ENCODE measurements at regions not wholly inside any gene's neighbourhood (a gene's known extent, or its start where the extent isn't known, plus 50 kb on each side); places are given as distances from the start of the nearest gene placed in this dataset.

DNA sequence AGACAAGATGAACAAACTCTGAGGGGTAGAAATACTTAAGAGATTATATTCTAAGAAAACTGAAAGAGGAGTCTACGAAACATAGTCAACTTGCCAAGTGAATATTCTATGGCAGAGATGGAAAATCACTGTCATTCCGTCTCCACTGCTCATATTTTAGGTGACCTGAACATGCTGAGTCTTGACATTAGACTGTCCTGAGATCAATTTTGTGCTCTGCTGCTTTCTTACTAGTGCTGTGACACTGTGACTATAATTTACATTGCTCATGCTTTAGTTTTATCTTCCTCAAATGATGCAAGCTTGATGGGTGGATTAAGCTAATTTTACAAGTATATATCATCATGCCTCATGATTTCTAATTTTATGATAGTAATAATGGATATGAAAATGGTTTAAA, 228.2 kb upstream of the LRFN5 start:
- WGBS, 5 donors: 67 to 78% (median 71%) methylated on average over 2 of the region's 2 CpGs
- Histone ChIP-seq H3K4me3 (no peak overlapping the region), H3K4me1 (no peaks in the 10 kb centered on the region), H3K27ac (no peak overlapping the region), H3K36me3 (no peaks in the 10 kb centered on the region), H3K27me3 (replicated peaks in 1 of 7) (no peaks in the 10 kb centered on the region), H3K9me3 (peaks cover 0 to 4% (median 0%) of the 10 kb centered on the region in 8 donors)
- no peak for TF ChIP-seq POLR2AphosphoS5 (IDR thresholded peaks at IDR 0.05)
- TF ChIP-seq POLR2A (IDR thresholded peaks at IDR 0.05): no peak
- TF ChIP-seq CTCF (IDR thresholded peaks at IDR 0.05 in 8 of 11, conservative IDR thresholded peaks at IDR 0.05 in 3 of 11): no peak
- intact Hi-C loops (cut with DNase I; ENCODE audit: low total_unique reads): no loop called here
- no peak for DNase-seq

DNA sequence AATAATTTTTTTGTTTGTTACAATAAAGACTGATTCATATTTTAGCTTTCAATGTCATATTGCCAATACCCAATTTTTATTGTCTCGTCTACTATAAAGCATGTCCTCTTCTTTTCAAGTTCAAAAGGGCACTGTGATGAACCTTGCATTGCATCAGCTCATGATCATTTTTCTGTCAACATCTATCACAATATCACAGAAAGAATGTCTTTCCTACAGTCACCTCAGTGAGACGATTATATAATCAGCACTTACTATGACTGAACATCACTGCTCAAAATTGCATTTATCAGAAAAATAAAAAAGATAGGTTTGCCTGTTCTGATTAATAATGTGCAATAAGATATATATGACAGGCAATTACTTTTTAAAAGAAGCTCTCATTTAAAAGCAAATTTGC, 228.7 kb upstream of the LRFN5 start:
- no peak for DNase-seq
- no peaks in the 10 kb centered on the region for H3K27me3 ChIP-seq (replicated peaks in 1 of 7)
- peaks cover 0 to 4% (median 0%) of the 10 kb centered on the region in 8 donors for H3K9me3 ChIP-seq
- no peak for TF ChIP-seq POLR2A (IDR thresholded peaks at IDR 0.05)
- no peak for TF ChIP-seq POLR2AphosphoS5 (IDR thresholded peaks at IDR 0.05)
- TF ChIP-seq CTCF (IDR thresholded peaks at IDR 0.05 in 8 of 11, conservative IDR thresholded peaks at IDR 0.05 in 3 of 11): no peak
- 80 to 85% (median 83%) methylated on average over 2 of the region's 2 CpGs for WGBS, 5 donors
- no peak overlapping the region for H3K4me3 ChIP-seq
- H3K4me1 ChIP-seq: no peaks in the 10 kb centered on the region
- no peaks in the 10 kb centered on the region for H3K36me3 ChIP-seq
- intact Hi-C loops (cut with DNase I; ENCODE audit: low total_unique reads): no loop called here
- H3K27ac ChIP-seq: no peak overlapping the region

DNA sequence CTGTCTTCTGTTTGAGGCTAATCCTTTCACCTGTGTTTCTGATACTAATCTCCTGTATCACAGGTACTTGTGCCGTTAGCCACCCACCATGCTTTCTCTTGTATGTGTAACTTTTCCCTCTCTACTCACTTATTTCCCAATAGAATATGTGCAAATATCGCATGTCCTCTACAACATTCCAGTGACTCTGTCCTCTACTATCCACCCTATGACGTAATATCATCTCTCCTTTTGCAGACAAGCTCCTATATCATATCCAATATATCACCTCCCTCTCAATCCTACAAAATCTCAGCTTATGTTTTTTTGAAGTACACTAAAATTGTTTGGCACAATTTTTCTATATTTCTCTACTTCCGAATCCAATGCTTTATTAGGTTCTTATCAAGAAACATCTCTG, 232.6 kb upstream of the LRFN5 start:
- H3K27ac ChIP-seq: no peak overlapping the region
- H3K36me3 ChIP-seq: no peaks in the 10 kb centered on the region
- peaks cover 0 to 12% (median 0%) of the 10 kb centered on the region in 8 donors for H3K9me3 ChIP-seq
- 81 to 92% (median 86%) methylated on average over 4 of the region's 4 CpGs for WGBS, 5 donors
- TF ChIP-seq CTCF (IDR thresholded peaks at IDR 0.05 in 8 of 11, conservative IDR thresholded peaks at IDR 0.05 in 3 of 11) (no peak), POLR2AphosphoS5 (IDR thresholded peaks at IDR 0.05) (no peak), POLR2A (IDR thresholded peaks at IDR 0.05) (no peak)
- H3K4me3 ChIP-seq: no peak overlapping the region
- no peaks in the 10 kb centered on the region for H3K27me3 ChIP-seq (replicated peaks in 1 of 7)
- intact Hi-C loops (cut with DNase I; ENCODE audit: low total_unique reads): no loop called here
- DNase-seq: no peak
- no peaks in the 10 kb centered on the region for H3K4me1 ChIP-seq

- no peaks in the 10 kb centered on the region for H3K9me3 ChIP-seq
- H3K4me1 ChIP-seq: no peaks in the 10 kb centered on the region
- no peak for DNase-seq
- TF ChIP-seq POLR2AphosphoS5 (IDR thresholded peaks at IDR 0.05): no peak
- no peak for TF ChIP-seq CTCF (IDR thresholded peaks at IDR 0.05 in 8 of 11, conservative IDR thresholded peaks at IDR 0.05 in 3 of 11)
- no peak for TF ChIP-seq POLR2A (IDR thresholded peaks at IDR 0.05)
- H3K36me3 ChIP-seq: no peaks in the 10 kb centered on the region
- H3K27me3 ChIP-seq (replicated peaks in 1 of 7): no peaks in the 10 kb centered on the region
- intact Hi-C loops (cut with DNase I; ENCODE audit: low total_unique reads): no loop called here
- H3K27ac ChIP-seq: no peak overlapping the region
- no peak overlapping the region for H3K4me3 ChIP-seq
- 52 to 71% (median 63%) methylated on average over 3 of the region's 3 CpGs for WGBS, 5 donors
These were observed 244.5 kb upstream of the LRFN5 start for GRCh38 chr14:41362139-41362538.
